Fibroblast of pulmonary artery (primary cell): ENCODE measurements at regions not wholly inside any gene's neighbourhood (a gene's known extent, or its start where the extent isn't known, plus 50 kb on each side); places are given as distances from the start of the nearest gene placed in this dataset.

Experiments
- DNase-seq: peaks from one replicate; pipeline ENCODE4 v3.0.0-alpha.2; 2010; ENCODE audit warnings: low read depth
- H3K4me3 ChIP-seq: replicated peaks from 2 replicates; pipeline ENCODE4 v1.5.1; 2011; ENCODE audit warnings: low read depth, mild to moderate bottlenecking, control low read depth, low read length, moderate library complexity
- TF ChIP-seq, protein P1 (sequence below): IDR thresholded peaks from 2 replicates; pipeline ENCODE4 v1.5.1; 2011; ENCODE audit warnings: mild to moderate bottlenecking, control low read depth, low read length, inconsistent platforms; ENCODE audit errors: missing control alignments

DNA sequence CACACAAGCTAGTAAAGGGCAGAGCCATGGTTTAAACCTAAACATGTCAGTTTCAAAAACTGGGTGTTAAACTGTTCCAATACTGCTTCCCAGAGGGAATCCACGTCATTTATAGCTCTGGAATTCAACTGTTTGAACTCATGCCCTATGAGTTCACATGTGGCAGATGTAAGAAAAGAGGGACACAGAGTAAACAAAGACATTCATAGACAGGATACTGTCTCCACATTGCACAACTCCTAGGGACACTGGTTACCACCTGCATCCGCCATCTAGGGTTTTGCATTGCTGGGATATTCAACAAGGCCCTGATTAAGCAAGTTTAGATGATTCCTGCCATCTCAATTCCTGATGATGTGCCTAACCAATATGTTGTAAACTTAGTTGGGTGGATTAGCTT lies 134.1 kb upstream of the COL8A1 start:
- no peak overlapping the region for H3K4me3 ChIP-seq
- no peak for DNase-seq
- TF ChIP-seq, protein P1, sequence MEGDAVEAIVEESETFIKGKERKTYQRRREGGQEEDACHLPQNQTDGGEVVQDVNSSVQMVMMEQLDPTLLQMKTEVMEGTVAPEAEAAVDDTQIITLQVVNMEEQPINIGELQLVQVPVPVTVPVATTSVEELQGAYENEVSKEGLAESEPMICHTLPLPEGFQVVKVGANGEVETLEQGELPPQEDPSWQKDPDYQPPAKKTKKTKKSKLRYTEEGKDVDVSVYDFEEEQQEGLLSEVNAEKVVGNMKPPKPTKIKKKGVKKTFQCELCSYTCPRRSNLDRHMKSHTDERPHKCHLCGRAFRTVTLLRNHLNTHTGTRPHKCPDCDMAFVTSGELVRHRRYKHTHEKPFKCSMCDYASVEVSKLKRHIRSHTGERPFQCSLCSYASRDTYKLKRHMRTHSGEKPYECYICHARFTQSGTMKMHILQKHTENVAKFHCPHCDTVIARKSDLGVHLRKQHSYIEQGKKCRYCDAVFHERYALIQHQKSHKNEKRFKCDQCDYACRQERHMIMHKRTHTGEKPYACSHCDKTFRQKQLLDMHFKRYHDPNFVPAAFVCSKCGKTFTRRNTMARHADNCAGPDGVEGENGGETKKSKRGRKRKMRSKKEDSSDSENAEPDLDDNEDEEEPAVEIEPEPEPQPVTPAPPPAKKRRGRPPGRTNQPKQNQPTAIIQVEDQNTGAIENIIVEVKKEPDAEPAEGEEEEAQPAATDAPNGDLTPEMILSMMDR: no peak

- TF ChIP-seq, protein P1: no peak
- peak; percentile 50 for DNase-seq
- no peak overlapping the region for H3K4me3 ChIP-seq
Observed at GRCh38 chr3:99503350-99503749, 135.0 kb upstream of the COL8A1 start.

DNA sequence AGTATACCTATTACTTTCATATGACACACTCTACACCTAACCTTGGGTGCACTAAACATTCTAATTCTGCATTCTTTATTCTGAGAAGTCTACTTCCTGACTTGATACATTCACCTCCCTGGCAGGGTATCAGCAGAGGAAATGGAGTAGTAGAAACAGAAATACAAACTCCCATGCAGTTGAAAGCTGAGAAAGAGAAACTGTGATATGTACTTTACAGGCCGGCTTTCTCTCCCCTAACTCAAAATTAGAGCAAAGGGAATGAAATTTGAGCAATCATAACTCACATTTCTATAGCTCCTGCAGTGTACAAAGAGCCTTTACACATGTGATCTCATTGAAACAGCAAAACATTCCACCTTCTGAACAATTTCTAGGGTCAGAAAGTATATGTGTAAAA lies 135.5 kb upstream of the COL8A1 start:
- no peak overlapping the region for H3K4me3 ChIP-seq
- peak; percentile 43 for DNase-seq
- TF ChIP-seq, protein P1: no peak

- H3K4me3 ChIP-seq: no peak overlapping the region
- TF ChIP-seq, protein P1: no peak
- no peak for DNase-seq
Observed at GRCh38 chr3:99500485-99500884, 137.9 kb upstream of the COL8A1 start.

- TF ChIP-seq, protein P1: peak; percentile 94
- H3K4me3 ChIP-seq: no peak overlapping the region
- peak; percentile 79 for DNase-seq
Observed at GRCh38 chr3:99499235-99500158, 138.9 kb upstream of the COL8A1 start.

DNA sequence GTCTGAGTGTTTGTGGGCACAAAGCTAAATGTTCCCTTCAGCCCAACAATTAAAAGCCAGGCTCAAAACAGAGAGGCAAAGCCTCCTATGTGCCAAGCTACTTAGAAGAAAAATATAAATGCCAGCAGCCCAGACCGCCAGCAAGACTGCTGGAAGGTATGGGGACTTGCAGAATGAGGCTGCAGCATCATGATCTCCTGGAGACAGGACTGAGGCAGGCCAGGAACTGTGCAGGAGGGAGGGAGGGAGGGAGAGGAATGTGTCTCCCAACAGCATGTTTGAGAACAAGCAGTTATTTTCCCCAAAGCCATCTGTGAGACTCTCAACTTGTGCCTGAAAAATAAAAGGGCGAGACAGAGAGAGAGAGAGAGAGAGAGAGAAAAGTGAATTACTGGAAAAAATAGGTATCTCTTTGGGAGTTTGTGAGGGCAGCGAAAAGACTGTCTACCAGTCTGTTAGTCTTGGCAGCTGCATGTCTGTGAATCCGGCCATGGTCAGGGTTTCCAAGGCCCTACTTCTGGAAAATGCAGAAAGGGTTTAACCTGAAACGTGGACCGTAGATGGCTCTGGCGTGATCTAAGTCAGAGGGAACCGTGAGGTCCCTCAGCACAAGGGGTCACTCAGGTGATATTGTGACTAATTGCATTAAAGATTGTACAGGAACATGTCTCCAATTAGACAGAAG lies 139.7 kb upstream of the COL8A1 start:
- DNase-seq: peak; percentile 35
- TF ChIP-seq, protein P1: no peak
- no peak overlapping the region for H3K4me3 ChIP-seq
